Cortex of kidney (tissue), 1 donor: ENCODE measurements at regions not wholly inside any gene's neighbourhood (a gene's known extent, or its start where the extent isn't known, plus 50 kb on each side); places are given as distances from the start of the nearest gene placed in this dataset.

Experiments used
- DNase-seq: peaks from one replicate; lab custom pipeline; 2025; lab: John Stamatoyannopoulos, UW

DNA sequence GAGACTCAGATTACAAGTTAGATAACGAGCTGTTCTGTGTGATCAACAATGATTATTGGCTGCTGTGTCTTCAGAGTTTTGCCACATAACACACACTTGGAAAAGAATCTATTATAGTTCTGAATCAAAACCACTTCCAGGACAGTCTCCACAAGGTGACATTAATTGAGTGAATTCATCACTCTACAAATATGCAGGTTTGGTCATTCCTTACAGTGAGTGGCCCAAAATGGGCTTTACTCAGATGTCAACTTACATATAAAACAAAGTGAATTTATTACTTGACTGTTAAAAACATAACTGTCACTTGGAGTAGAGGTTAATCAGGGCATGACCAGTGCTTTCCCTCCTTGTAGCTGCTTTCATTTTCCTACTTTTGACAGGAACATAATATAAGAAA, 984.3 kb downstream of the REEP3 start:
- no peak for DNase-seq

GRCh38 chr10:64506963-64507362, 985.8 kb downstream of the REEP3 start:
- DNase-seq = no peak

- DNase-seq = no peak
Observed at GRCh38 chr10:64507651-64508028, 986.4 kb downstream of the REEP3 start.

DNA sequence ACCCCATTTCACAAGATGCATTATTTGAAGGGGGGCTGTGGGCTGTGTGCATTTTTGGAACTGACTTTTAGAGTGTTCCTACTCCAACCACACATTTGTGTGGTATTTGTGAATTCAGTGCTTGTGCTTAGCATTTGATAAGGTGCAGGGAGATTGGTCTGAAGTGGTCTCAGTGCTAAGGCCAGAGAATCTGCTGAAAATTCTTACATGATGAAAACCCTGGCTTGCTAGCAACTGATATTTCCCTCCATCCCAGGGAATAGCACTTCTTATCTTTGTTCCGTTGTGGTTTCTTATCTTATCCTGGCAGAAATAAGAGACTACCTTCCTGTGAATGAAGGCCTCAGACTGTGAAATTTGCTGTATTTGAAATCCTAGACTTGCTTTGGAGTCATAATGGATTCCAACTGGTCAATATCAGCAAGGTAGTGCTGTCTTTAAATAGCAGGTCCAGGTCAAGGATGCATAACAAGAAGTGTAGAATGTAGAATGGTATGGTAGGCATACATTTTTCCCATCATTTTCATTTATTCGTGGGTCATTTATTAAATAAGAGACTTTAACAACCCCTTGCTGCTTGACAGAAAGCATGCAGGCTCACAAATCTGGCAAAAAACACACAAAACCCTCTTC, 986.9 kb downstream of the REEP3 start:
- DNase-seq = no peak

DNA sequence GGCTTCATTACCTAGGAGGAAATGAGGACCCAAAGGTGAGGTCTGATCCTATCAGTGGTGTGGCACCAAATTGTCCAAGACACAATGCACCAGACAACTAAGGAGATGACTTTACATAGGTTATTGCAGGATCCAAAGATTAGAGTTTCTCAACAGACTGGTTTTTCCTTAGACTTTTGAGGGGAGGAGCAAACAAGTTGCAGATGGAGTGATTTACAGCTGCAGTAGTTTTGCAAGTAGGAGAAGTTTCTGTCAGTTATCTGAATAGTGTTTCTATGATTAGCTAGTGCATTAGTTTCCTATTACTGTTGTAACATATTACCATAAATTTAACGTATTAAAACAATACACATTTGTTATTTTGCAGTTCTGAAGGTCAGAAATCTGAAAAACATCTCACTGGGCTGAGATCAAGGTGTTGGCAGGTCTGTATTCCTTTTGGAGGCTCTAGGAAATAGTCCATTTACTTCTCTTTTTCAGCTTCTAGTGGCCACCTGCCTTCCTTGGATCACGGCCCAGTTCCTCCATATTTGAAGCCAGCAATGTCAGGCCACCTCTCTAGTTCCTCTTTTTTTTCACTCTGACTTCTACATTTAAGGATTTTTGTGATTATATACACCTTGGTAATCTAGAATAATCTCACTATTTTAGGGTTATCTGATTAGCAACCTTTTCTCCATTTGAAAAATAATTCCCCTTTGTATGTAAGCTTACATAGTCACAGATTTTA, 994.9 kb downstream of the REEP3 start:
- no peak for DNase-seq

GRCh38 chr10:64518456-64518855, 997.3 kb downstream of the REEP3 start:
- DNase-seq = no peak

DNA sequence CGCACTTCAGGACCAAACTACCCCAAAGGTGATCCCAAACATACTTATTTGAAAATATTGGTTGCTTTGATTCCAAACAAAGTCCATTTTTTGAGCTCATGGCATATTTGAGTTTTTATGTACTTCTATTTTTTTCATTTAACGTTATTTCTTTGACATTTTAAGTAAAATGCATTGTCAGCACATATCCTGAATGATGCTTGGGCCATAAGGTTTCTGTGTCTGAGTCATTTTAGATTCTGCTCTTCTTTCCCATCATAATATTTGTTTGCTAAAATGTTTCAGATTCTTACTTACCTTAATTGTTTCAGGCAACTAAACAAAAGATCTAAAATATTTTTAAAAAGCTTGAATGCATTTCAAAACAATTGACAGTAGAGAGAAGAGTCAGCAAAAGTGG, 998.2 kb downstream of the REEP3 start:
- DNase-seq = no peak

GRCh38 chr10:64519831-64520230, 998.6 kb downstream of the REEP3 start:
- DNase-seq = no peak

DNA sequence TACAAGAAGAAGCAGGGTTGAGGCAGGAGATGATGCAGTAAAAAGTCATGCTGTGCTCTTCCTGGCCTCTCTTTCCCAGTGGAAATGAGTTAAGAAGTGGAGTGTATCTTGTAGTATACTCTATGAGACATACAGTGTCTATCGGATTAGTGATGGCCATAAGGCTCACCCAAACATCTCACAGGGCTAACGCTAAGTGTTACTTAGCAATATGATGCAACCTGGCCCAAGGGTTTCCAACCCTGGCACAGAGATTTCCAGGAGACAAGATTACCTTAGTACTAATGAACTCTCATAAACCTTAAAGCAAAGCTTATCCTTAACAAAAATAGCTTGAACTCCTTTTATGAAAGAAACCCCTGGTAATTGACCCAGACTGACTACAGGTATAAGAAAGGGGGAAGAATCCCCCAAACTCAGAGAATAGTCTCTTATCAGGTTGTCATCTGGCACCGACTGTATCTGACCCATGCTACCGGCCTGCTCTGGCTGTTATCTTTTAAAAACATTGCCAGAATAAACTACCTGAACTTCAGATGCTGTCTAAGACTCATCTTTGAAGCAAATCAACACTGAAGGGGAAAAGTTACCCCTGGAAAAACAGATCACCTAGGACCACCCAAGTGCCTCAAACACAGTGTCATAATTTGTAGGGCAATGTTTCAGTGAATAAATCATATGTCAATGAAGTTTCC, 1002.0 kb downstream of the REEP3 start:
- DNase-seq = no peak

- DNase-seq = no peak
Observed at GRCh38 chr10:64528294-64529002, 1007.2 kb downstream of the REEP3 start.

- DNase-seq = no peak
Observed at GRCh38 chr10:64529003-64529350, 1007.8 kb downstream of the REEP3 start.

DNA sequence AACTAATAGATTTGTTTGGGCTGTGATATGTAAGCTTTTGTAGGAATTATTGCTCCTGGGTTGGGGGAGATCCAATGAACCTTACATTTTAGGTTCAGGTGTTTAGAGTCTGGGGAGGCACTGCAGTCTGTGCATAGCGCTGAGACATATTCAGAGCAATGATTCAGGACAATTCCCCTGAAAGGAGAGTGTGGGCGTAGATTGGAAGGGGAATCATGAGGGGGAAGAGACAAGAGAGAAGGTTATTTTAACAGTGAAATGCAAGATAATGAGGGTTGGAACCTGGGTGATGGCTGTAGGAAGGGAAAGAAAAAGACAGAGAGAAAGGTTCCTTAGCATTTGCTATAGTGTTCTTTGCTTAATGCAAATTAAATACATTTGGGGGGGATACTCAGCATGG, 1013.4 kb downstream of the REEP3 start:
- no peak for DNase-seq

DNA sequence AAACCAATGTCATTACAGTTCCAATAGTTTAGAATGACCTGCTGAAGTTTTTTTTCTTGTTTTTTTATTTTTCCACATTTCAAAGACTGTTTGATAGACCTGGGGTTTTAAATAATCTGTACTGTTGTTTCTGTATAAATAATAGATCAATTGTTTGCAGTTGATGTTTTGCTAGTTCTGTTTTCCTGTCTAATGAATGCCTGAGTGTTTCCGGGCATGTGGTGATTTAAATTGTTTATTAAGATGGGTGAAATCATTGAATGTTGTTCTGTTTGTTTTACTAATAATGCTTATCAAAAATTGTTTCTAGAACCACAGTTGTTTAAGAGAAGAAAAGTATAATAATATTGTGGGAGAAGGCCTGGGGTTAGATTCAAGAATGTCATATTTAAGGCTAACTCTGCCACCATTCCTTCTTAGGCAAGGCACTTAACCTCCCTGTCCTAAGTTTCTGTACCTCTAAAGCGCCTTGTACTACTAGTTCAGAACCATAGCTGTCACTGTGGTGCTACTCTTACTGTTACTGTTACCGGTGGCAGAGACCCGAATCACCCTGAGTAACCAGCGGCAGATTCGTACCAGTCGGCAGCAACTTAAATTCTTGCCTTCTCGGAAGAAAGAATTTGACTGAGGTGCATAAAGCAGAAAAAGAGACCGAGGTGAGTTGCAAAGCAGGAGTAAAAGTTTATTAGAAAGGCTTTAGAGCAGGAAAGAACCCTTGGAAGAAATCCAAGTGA, 1014.1 kb downstream of the REEP3 start:
- DNase-seq = no peak

- DNase-seq = no peak
Observed at GRCh38 chr10:64537112-64537511, 1015.9 kb downstream of the REEP3 start.

GRCh38 chr10:64537928-64538327, 1016.7 kb downstream of the REEP3 start:
- DNase-seq = no peak

GRCh38 chr10:64546073-64546472, 1024.9 kb downstream of the REEP3 start:
- DNase-seq = no peak

GRCh38 chr10:64547168-64547567, 1026.0 kb downstream of the REEP3 start:
- DNase-seq = no peak

DNA sequence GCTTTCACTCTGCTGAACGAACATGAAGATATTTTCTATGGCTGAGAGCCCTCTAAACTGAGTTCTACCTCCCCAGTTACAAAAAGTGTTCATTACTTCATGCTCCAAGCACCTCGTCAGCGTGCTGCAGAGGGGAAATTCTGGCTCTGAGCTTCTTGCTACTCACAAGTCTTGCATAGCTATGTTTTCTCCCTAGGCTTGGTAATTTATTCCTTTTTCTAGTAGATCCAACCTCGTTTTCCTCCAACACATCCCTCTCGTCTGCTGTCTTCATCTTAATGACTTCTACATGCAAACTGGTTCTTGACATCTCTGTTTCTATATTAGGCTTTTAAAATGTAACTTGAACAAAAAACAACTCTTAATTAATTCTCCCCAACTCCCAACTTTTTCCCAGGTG, 1034.5 kb downstream of the REEP3 start:
- DNase-seq = no peak

DNA sequence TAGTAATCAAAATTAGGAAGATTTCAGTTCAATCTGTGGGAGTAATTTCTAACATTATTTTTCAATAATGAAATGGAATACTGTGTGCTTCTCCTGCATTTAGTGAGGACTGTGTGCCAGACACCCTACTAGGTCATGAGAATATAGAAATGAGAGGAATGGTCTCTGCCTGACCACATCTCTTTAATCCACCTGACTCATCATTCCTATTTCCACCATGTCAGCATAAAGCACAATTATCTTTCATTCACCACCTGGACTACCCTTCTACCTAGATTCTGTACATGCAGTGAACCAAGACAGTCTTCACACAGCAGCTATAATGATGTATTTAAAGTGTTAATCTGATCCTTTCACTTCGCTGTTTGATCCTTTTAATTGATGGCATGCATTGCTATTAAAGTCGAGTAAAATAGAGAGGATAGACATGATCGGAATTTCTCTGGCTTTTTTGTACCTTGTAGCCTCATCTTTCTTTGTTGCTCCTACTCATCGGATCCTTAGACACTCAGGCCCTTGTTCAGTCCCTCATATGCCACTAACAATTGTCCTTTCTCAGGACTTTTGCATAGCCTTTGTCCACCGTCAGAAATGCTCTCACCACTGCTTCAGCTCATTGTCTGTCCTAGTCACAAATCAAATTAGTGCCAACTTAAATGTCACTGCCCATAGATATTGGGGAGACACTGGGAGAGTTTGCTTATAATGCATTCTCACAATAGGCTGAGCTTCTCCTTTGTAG, 1037.1 kb downstream of the REEP3 start:
- DNase-seq = no peak

- DNase-seq = no peak
Observed at GRCh38 chr10:64571056-64571455, 1049.9 kb downstream of the REEP3 start.

GRCh38 chr10:64573623-64574325, 1052.6 kb downstream of the REEP3 start:
- no peak for DNase-seq
